Mammary epithelial cell (primary cell): ENCODE measurements at regions not wholly inside any gene's neighbourhood (a gene's known extent, or its start where the extent isn't known, plus 50 kb on each side); places are given as distances from the start of the nearest gene placed in this dataset.

ENCODE experiments used
- EZH2 ChIP-seq: IDR thresholded peaks from 2 replicates; pipeline ENCODE4 v1.6.1; 2012; ENCODE audit warnings: low read length, inconsistent platforms, borderline replicate concordance
- TF ChIP-seq, protein P1 (sequence below), 2 donors: IDR thresholded peaks in 1 of 2; conservative IDR thresholded peaks in 1 of 2; 2 replicates each; pipeline ENCODE4 v1.5.1; 2011 to 2012; ENCODE audit warnings: inconsistent platforms in 2 of 2, low read length in 2 of 2, mild to moderate bottlenecking in 2 of 2, control low read depth in 1 of 2, low read depth in 1 of 2; ENCODE audit not compliant: insufficient read depth in 1 of 2; ENCODE audit errors: extremely low read depth in 1 of 2

DNA sequence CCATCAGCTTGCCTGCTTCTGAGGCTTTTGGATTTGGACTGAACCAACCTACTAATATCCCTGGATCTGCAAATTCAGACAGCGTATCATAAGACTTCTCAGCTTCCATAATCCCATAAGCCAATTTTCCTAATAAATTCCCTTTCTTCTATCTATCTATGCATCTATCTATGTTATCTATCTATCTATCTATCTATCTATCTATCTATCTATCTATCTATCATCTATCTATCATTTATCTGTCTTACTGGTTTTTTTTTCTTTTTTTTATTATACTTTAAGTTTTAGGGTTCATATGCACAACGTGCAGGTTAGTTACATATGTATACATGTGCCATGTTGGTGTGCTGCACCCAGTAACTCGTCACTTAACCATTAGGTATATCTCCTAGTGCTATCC, 2045.4 kb upstream of the CDH6 start:
- TF ChIP-seq, protein P1, sequence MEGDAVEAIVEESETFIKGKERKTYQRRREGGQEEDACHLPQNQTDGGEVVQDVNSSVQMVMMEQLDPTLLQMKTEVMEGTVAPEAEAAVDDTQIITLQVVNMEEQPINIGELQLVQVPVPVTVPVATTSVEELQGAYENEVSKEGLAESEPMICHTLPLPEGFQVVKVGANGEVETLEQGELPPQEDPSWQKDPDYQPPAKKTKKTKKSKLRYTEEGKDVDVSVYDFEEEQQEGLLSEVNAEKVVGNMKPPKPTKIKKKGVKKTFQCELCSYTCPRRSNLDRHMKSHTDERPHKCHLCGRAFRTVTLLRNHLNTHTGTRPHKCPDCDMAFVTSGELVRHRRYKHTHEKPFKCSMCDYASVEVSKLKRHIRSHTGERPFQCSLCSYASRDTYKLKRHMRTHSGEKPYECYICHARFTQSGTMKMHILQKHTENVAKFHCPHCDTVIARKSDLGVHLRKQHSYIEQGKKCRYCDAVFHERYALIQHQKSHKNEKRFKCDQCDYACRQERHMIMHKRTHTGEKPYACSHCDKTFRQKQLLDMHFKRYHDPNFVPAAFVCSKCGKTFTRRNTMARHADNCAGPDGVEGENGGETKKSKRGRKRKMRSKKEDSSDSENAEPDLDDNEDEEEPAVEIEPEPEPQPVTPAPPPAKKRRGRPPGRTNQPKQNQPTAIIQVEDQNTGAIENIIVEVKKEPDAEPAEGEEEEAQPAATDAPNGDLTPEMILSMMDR (conservative IDR thresholded peaks at IDR 0.05 in 1 of 2, IDR thresholded peaks at IDR 0.05 in 1 of 2; ENCODE audit: extremely low read depth in 1 of 2, insufficient read depth in 1 of 2, low read depth in 1 of 2, low read length in 2 of 2) = no peak
- TF ChIP-seq EZH2 = no peak
